DMS153 treated with DMSO at 0.1 percent for 48 hours (cell line): ENCODE measurements at regions not wholly inside any gene's neighbourhood (a gene's known extent, or its start where the extent isn't known, plus 50 kb on each side); places are given as distances from the start of the nearest gene placed in this dataset.

ENCODE experiments used
- DNase-seq: peaks from one replicate; lab custom pipeline; 2025; ENCODE audit not compliant: unreplicated experiment; lab: John Stamatoyannopoulos, UW

- DNase-seq, result no peak
These were observed 50.0 kb upstream of the TMEM178A start for GRCh38 chr2:39615675-39616074.
